GM12891 (cell line): ENCODE measurements at regions not wholly inside any gene's neighbourhood (a gene's known extent, or its start where the extent isn't known, plus 50 kb on each side); places are given as distances from the start of the nearest gene placed in this dataset.

Experiments used
- POLR2A ChIP-seq: IDR thresholded peaks from 2 replicates; pipeline ENCODE4 v1.6.1; 2011; ENCODE audit warnings: low read depth, low read length, control low read depth
- POLR2AphosphoS5 ChIP-seq: IDR thresholded peaks from 2 replicates; pipeline ENCODE4 v1.6.1; 2011; ENCODE audit warnings: low read depth, low read length, control low read depth
- SPI1 ChIP-seq: IDR thresholded peaks from 2 replicates; pipeline ENCODE4 v1.6.1; 2011; ENCODE audit warnings: low read depth, low read length, control low read depth
- TAF1 ChIP-seq: IDR thresholded peaks from 2 replicates; pipeline ENCODE4 v1.6.1; 2011; ENCODE audit warnings: low read depth, low read length, control low read depth

DNA sequence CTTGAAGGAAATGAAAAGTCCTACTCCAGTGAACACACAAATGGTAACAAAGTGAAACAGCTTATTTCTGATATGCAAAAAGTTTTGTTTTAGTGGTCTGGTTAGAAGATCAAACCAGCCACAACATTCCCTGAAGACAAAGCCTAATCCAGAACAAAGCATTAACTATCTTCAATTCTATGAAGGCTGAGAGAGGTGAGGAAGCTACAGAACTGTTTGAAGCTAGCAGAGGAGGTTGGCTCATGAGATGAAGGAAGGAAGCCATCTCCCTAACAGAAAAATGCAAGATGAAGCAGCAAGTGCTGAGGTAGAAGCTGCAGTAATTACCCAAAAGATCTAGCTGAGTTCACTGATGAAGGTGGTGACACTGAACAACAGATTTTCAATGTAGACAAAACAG, 168.4 kb downstream of the IGLL1 start:
- no peak for TF ChIP-seq POLR2AphosphoS5
- no peak for TF ChIP-seq POLR2A
- TF ChIP-seq SPI1 = no peak
- TF ChIP-seq TAF1 = no peak
